Neural cell (in vitro differentiated cells): ENCODE measurements at regions not wholly inside any gene's neighbourhood (a gene's known extent, or its start where the extent isn't known, plus 50 kb on each side); places are given as distances from the start of the nearest gene placed in this dataset.

Experiments used
- H2AFZ ChIP-seq: fragments of 200-600, 300-800 bp; sonication (generic), shearing (Covaris generic); 2 replicates; pipeline ENCODE4 v1.6.0; 2014; ENCODE audit warnings: low read depth, mild to moderate bottlenecking, antibody characterized with exemption, low read length, moderate library complexity
- H3F3A ChIP-seq: fragments of 200-600 bp; shearing (Covaris generic); 2 replicates; pipeline ENCODE4 v1.6.1; 2016; ENCODE audit warnings: mild to moderate bottlenecking, moderate library complexity, mixed read lengths, antibody characterized with exemption, low read length; ENCODE audit not compliant: insufficient read depth, poor library complexity, severe bottlenecking
- H3K27ac ChIP-seq: fragments of 200-600, 300-800 bp; sonication (generic), shearing (Covaris generic); 2 replicates; pipeline ENCODE4 v1.5.1; 2014; ENCODE audit warnings: mild to moderate bottlenecking, low read length, moderate library complexity
- H3K27me3 ChIP-seq: fragments of 300-800, 200-600 bp; sonication (generic), shearing (Covaris generic); 2 replicates; pipeline ENCODE4 v1.6.0; 2014; ENCODE audit warnings: mild to moderate bottlenecking, low read depth, low read length, moderate library complexity; ENCODE audit not compliant: insufficient read depth
- H3K36me3 ChIP-seq: fragments of 300-800, 200-600 bp; sonication (generic), shearing (Covaris generic); 2 replicates; pipeline ENCODE4 v1.5.1; 2014; ENCODE audit warnings: mild to moderate bottlenecking, antibody characterized with exemption, low read length, moderate library complexity; ENCODE audit not compliant: insufficient read depth
- H3K4me2 ChIP-seq: fragments of 300-800, 200-600 bp; sonication (generic), shearing (Covaris generic); 2 replicates; pipeline ENCODE4 v1.6.0; 2014; ENCODE audit warnings: mild to moderate bottlenecking, low read length
- H3K4me3 ChIP-seq: fragments of 300-800, 200-600 bp; sonication (generic), shearing (Covaris generic); 2 replicates; pipeline ENCODE4 v1.5.1; 2014; ENCODE audit warnings: mild to moderate bottlenecking, low read length, moderate library complexity
- H3K79me2 ChIP-seq: fragments of 200-600 bp; shearing (Covaris generic); replicated peaks from 2 replicates; pipeline ENCODE4 v1.6.0; 2014; ENCODE audit warnings: mild to moderate bottlenecking, low read length, moderate library complexity; ENCODE audit not compliant: insufficient read depth
- H3K9ac ChIP-seq: fragments of 300-800, 200-600 bp; sonication (generic), shearing (Covaris generic); 2 replicates; pipeline ENCODE4 v1.6.1; 2016; ENCODE audit warnings: mild to moderate bottlenecking, low read length, mixed read lengths
- H3K9me2 ChIP-seq: fragments of 200-600 bp; shearing (Covaris generic); 2 replicates; pipeline ENCODE4 v1.6.1; 2016; ENCODE audit warnings: mild to moderate bottlenecking, low read length, mixed read lengths; ENCODE audit not compliant: insufficient read depth
- H3K9me3 ChIP-seq: fragments of 200-600, 300-800 bp; sonication (generic), shearing (Covaris generic); 2 replicates; pipeline ENCODE4 v1.6.1; 2016; ENCODE audit warnings: mild to moderate bottlenecking, mixed run types, low read length, moderate library complexity, mixed read lengths
- H4K20me1 ChIP-seq: fragments of 200-600 bp; shearing (Covaris generic); 2 replicates; pipeline ENCODE4 v1.6.1; 2016; ENCODE audit warnings: mild to moderate bottlenecking, mixed run types; ENCODE audit not compliant: insufficient read depth
- CTCF ChIP-seq: fragments of 450-650 bp; IDR thresholded peaks from 2 replicates; pipeline ENCODE4 v1.5.1; 2014; ENCODE audit warnings: antibody characterized with exemption, mild to moderate bottlenecking, moderate library complexity; ENCODE audit not compliant: poor library complexity, severe bottlenecking
- EP300 ChIP-seq: fragments of 450-650 bp; conservative IDR thresholded peaks from 2 replicates; pipeline ENCODE4 v1.6.1; 2014; ENCODE audit warnings: antibody characterized with exemption, mild to moderate bottlenecking, moderate library complexity; ENCODE audit not compliant: poor library complexity, severe bottlenecking
- EZH2 ChIP-seq: fragments of 200-600, 300-800 bp; shearing (Covaris generic), sonication (generic); IDR thresholded peaks from 2 replicates; pipeline ENCODE4 v1.6.1; 2014; ENCODE audit warnings: antibody characterized with exemption, low read length, borderline replicate concordance, mild to moderate bottlenecking; ENCODE audit not compliant: insufficient read depth, poor library complexity, severe bottlenecking
- MXI1 ChIP-seq: fragments of 450-650 bp; conservative IDR thresholded peaks from 2 replicates; pipeline ENCODE4 v1.6.1; 2014; ENCODE audit warnings: antibody characterized with exemption, mild to moderate bottlenecking; ENCODE audit not compliant: poor library complexity, severe bottlenecking
- POLR2AphosphoS5 ChIP-seq: IDR thresholded peaks from 2 replicates; pipeline ENCODE4 v1.6.1; 2012
- RAD21 ChIP-seq: fragments of 450-650 bp; conservative IDR thresholded peaks from 2 replicates; pipeline ENCODE4 v1.6.1; 2014; ENCODE audit warnings: antibody characterized with exemption, mild to moderate bottlenecking, moderate library complexity
- REST ChIP-seq: IDR thresholded peaks from 2 replicates; pipeline ENCODE4 v1.6.1; 2012; ENCODE audit warnings: borderline replicate concordance
- SMC3 ChIP-seq: fragments of 450-650 bp; conservative IDR thresholded peaks from 2 replicates; pipeline ENCODE4 v1.6.1; 2014; ENCODE audit warnings: antibody characterized with exemption, mild to moderate bottlenecking, moderate library complexity; ENCODE audit not compliant: poor library complexity
- TAF1 ChIP-seq: IDR thresholded peaks from 2 replicates; pipeline ENCODE4 v1.6.1; 2012; ENCODE audit warnings: low read depth

DNA sequence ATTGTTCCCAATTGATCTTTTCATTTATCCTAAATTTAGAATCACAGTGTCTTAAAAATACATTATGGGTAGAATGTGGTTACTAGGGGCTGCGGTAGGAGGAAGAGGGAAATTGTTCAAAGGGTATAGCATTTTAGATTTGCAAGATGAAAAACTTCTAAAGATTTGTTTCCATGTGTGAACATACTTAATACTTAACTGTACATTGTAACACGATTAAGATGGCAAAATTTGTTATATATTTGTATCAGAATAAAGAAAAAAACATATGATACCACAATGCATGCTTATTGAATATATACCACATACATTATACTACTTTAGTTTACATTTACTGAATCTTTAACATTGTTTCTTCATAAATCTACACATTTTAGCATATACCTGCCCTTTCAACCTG lies 677.3 kb upstream of the PCDH20 start:
- Histone ChIP-seq H3K27ac (peak overlapping the region; percentile 68), H3K36me3 (no peaks in the 10 kb centered on the region), H3K4me2 (no peak overlapping the region), H3K27me3 (no peaks in the 10 kb centered on the region), H3K9me3 (no peaks in the 10 kb centered on the region), H2AFZ (no peak overlapping the region), H3K9me2 (no peaks in the 10 kb centered on the region), H3K9ac (no peak overlapping the region), H3K4me3 (no peak overlapping the region), H3K79me2 (no peaks in the 10 kb centered on the region), H3F3A (no peaks in the 10 kb centered on the region), H4K20me1 (no peaks in the 10 kb centered on the region)
- TF ChIP-seq EZH2 (no peak), CTCF (no peak), TAF1 (no peak), SMC3 (no peak), EP300 (no peak), RAD21 (no peak), MXI1 (no peak), REST (no peak), POLR2AphosphoS5 (no peak)

- no peaks in the 10 kb centered on the region for H4K20me1 ChIP-seq
- H3K9me2 ChIP-seq: no peaks in the 10 kb centered on the region
- peak overlapping the region; percentile 68 for H3K27ac ChIP-seq
- no peaks in the 10 kb centered on the region for H3K79me2 ChIP-seq
- H3K9ac ChIP-seq: no peak overlapping the region
- H3K27me3 ChIP-seq: no peaks in the 10 kb centered on the region
- H3K36me3 ChIP-seq: no peaks in the 10 kb centered on the region
- no peak for TF ChIP-seq SMC3
- peak; percentile 96 for TF ChIP-seq EP300
- TF ChIP-seq POLR2AphosphoS5: peak; percentile 85
- no peaks in the 10 kb centered on the region for H3F3A ChIP-seq
- no peaks in the 10 kb centered on the region for H3K9me3 ChIP-seq
- H3K4me2 ChIP-seq: no peak overlapping the region
- H3K4me3 ChIP-seq: no peak overlapping the region
- H2AFZ ChIP-seq: no peak overlapping the region
These were observed 676.9 kb upstream of the PCDH20 start for GRCh38 chr13:62092536-62092935.

DNA sequence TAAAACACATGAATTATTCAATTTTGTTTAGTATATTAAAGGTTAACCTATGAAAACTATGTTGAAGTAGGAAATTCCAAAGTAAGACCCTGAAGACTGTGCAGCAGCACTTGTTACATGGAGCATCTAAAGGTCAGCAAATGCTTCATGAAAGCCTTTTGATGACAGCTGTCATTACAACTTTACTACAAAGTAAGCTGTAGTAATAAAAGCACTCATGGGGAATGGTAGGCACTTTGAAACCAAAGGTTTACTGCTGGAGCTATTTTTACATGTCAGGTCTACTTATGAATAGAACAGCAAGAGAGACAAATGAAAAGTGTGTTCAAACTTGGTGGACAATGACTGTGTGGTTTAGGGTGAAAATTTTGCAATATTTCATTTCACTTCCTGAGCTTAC lies 672.5 kb upstream of the PCDH20 start:
- Histone ChIP-seq H3F3A (no peaks in the 10 kb centered on the region), H3K4me3 (no peak overlapping the region)

More for the DNA sequence above, 672.5 kb upstream of the PCDH20 start:
- Histone ChIP-seq H3K27me3 (no peaks in the 10 kb centered on the region), H3K9me3 (no peaks in the 10 kb centered on the region), H4K20me1 (no peaks in the 10 kb centered on the region), H3K27ac (no peak overlapping the region), H3K4me2 (no peak overlapping the region), H3K9ac (no peak overlapping the region), H3K36me3 (no peaks in the 10 kb centered on the region), H3K9me2 (no peaks in the 10 kb centered on the region), H2AFZ (no peak overlapping the region), H3K79me2 (no peaks in the 10 kb centered on the region)
- TF ChIP-seq POLR2AphosphoS5 (no peak), MXI1 (no peak), SMC3 (no peak), CTCF (no peak), REST (peak; percentile 18), EP300 (peak; percentile 54)
